NCI-H2081 (cell line): ENCODE measurements at regions not wholly inside any gene's neighbourhood (a gene's known extent, or its start where the extent isn't known, plus 50 kb on each side); places are given as distances from the start of the nearest gene placed in this dataset.
A peak's percentile ranks its signal among the peaks of the same experiment; 100 is the strongest.

Experiments used
- DNase-seq, 2 experiments: peaks; one replicate each; lab custom pipeline; 2025; lab: John Stamatoyannopoulos, UW

- DNase-seq = no peak
Measured at GRCh38 chr6:138608896-138609295, 109.6 kb upstream of the NHSL1 start.

- DNase-seq = no peak
Measured at GRCh38 chr6:138609801-138610430, 110.6 kb upstream of the NHSL1 start.

DNA sequence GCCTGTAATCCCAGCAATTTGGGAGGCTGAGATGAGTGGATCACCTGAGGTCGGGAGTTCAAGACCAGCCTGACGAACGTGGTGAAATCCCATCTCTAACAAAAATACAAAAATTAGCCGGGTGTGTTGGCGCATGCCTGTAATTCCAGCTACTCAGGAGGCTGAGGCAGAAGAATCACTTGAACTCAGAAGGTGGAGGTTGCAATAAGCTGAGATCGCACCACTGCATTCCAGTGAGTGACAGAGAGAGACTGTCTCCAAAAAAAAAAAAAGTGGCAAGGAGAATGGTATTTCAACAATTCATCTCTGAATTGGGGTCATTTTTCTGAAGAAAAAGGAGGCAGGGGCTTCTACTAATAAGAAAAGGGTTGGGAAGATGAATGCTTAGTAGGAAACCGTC lies 111.5 kb upstream of the NHSL1 start:
- no peak for DNase-seq

DNA sequence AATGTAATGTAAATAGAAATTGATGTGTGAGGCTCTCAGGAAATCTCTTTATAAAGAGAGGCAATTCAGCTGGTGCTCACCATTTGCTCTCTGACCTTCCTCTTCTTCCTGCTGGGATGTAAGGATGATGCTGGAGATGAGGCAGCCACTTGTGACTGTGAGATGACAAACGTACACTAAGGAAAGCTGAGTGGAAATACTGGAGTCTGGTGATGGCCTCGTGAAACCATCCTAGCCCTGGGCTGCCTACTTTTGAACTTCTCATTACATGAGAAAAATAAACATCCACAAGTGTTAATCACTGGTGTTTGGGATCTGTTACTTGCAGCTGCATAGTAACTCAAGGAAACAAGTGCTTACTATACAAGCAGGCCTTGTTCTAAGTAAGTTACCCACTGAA lies 114.9 kb upstream of the NHSL1 start:
- DNase-seq = no peak

DNA sequence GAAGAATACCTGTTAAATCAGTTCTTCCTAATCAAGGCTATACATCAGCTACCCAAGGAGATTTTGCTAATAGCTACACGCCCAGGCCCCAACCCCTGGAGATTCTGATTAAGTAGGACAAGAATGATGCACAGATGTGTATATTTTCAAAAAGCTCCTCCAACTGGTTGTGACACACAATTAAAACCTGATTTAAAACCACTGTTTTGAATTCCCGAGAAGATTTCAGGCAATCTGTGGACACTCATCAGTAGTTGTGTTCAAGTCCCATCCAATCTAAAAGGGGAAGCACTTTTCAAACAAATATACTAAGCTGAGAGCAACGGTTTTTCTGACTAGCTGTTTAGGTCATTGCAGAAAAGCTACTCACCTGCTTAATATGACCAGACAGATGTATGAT lies 118.9 kb upstream of the NHSL1 start:
- DNase-seq = no peak

DNA sequence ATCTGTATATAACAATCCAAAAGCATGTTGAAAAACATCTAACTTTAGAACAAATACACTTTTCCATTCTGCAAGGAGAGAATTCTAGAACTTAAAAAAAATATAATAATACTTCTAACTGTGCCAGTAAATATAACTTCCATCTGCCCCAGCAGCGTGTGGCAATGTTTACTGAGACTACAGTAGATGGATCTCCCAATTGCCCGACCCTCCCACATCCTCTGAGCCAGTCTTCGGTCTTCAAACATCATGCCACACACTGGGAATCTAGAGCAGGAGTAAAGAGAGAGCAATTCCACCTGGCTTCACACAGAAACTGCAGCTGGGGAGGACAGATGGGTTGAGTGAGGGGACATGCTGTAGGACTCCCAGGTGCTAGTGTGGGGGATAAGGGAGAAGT lies 121.3 kb upstream of the NHSL1 start:
- peak in 1 of 2 experiments; percentile 11 for DNase-seq

DNA sequence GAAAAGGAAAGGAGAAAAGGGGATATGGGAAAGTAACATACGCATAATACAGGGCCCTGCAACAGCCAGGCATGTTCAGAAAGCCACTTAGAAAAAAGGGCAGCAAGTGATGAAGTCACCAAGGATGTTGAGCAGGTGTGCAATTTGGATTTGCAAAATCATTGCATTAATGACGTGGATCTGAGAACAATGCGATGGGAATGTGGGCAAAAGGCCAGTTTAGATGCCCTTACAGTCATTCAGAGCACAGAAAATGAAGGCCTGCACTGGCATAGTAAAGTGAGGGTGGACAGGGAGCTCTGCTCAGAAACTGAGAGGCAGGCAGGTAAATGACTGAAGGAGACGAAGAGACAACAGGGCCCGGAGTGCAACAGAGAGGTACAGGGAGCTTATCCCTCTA lies 123.7 kb upstream of the NHSL1 start:
- DNase-seq = peak in 1 of 2 experiments; percentile 1

DNA sequence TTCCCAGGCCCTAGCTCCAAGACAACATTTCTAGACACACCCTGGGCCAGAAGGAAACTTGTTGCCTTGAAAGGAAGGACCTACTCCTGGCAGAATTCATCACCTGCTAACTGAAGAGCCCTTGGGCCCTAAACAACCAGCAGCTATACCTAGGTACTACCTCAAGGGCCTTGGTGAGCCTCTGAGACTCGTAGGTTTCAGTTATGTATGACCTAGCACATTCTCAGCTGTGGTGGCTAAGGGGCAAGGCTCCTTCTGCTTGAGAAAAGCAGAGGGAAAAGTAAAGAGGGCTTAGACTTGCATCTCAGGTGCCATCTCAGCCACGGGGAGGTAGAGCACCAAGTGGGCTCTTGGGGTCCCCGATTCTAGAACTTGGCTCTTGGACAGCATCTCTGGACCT lies 132.3 kb upstream of the NHSL1 start:
- no peak for DNase-seq

DNA sequence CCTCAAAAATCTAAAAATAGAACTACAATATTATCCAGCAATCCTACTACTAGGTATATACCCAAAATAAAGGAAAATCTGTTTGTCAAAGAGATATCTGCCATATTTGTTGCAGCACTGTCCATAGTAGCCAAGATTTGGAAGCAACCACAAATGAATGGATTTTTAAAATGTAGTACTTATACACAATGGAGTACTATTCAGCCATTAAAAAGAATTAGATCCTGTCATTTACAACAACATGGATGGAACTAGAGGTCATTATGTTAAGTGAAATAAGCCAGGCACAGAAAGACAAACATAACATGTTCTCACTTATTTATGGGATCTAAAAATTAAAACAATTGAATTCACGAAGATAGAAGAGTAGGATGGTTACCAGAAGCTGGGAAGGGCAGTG lies 135.7 kb upstream of the CCDC28A start:
- no peak for DNase-seq

GRCh38 chr6:138638604-138639003 lies 135.0 kb upstream of the CCDC28A start:
- no peak for DNase-seq

DNA sequence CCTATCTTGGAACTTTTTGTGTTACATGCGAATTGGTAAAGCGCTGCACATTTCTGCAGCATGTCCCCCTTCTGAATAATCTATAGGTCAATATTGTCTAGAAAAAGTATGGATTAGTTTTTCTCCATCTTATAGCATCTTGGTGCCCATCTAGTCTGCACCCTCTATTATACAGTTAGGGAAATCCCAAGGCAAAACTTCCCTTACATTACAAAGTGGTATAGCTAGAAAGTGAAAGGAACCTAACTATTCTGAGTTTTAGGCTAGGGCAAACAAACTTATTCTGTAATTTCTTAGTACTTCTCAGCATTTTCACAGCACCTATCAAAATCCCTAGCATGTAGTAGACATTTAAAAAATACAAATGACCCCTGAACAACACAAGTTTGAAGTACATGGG lies 133.5 kb upstream of the CCDC28A start:
- DNase-seq = no peak

- no peak for DNase-seq
Measured at GRCh38 chr6:138643210-138643609, 130.4 kb upstream of the CCDC28A start.

DNA sequence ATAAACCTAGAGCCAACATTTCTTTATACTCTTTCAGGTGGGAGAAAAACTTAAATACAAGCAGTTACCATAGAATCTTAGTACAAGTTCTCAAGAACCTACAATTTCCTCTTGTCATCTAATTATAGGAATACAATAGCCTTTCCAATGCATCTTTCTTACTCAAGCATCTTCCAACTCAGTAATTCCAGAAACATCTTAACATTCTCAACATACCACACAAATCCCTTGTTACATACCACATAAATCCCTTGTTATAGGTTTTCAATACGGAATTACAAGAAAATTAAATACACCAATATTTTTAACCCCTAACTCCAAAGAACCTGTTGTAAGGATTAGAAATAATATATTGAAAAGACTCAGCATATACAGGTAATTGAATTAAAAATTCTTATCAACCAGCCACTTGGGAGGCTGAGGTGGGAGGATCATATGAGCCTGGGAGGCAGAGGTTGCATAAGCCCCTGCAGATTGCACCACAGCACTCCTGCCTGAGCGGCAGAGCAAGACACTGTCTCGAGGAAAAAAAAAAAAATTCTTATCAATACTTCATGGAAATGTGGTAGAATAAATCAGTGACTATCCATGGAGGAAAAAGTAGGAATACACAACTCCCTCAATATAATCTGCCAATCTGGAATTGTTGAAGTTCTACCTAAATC lies 127.5 kb upstream of the CCDC28A start:
- DNase-seq = no peak

- no peak for DNase-seq
Measured at GRCh38 chr6:138647006-138647405, 126.6 kb upstream of the CCDC28A start.

GRCh38 chr6:138648127-138648526 lies 125.4 kb upstream of the CCDC28A start:
- DNase-seq = no peak

DNA sequence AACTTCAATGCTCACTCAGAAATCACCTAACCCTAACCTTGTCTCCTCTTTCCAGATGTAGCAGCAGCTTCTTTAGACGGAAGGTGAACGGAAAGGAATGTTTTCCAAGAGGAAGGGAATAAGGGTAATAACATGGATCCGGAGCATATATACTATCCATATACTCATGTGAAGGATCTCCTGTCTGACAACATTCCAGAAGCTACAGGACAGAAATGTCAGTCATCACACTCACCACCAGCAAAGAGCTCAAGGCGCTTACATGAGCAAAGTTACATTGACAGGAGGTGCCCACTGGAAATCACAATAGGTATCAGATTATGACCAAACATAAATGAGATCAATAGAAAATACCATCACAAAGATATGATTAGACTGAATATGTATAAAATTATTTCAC lies 122.1 kb upstream of the CCDC28A start:
- no peak for DNase-seq

DNA sequence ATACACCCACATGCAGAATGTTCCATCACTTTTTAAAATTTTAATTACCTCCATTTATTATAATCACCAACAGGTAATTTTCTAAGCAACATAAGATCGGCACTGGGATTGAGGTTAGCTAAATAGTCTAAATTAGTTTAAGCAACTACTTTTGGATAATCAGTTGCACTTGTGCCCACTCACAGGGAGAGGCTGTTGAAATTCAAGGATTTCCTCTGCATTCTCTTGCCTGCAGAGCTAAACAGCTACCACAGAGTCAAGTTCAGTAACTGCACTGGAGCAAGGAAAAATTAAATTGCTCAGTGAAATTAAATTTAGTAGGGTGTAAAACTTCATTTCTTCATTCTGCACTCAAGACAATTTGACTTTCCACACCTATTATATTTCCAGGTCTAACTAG lies 120.7 kb upstream of the CCDC28A start:
- no peak for DNase-seq

GRCh38 chr6:138653435-138653834 lies 120.1 kb upstream of the CCDC28A start:
- no peak for DNase-seq

DNA sequence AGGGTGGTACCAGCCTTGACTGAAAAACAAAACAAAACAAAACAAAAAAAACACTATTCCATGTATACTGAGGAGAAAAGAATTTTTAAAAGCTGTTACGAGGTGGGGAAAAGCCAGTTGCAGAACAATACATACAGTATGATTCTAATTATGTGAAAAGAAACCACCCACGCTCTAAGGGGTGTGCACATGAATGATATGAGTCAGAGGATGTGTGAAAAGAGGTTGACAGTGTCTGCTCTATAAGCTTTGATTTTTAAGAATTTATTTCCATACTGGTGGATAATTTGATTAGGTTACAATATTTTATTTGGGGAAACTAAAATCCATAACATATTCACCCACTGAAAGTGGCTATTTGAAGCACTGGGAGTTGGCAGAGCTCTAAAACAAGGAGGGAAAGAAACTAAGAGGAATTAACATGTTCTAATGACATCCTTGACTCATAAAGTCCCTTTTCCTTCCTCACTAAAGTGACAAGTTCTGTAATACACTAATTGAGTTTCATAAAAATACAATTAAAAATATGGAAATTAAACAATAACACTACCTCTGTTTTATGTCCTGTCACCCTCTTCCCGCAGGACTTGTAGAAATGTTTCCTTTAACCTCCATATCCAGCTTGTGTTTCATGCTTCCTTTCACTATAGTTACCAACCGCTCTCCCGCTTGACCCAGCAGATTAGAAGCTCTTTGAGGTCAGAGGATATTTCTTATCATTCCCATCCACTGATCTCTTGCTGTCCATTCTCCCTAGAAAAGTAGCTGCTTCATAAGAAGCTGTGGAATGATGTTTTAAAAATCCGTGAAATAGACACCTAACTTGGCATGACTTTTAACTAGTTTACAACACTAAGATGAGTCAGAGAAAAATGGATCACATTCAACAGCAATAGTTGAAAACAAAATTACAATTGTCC lies 118.6 kb upstream of the CCDC28A start:
- DNase-seq = no peak

- DNase-seq = no peak
Measured at GRCh38 chr6:138655828-138656227, 117.7 kb upstream of the CCDC28A start.

- DNase-seq = peak in 1 of 2 experiments; percentile 39
Measured at GRCh38 chr6:138656364-138657064, 117.1 kb upstream of the CCDC28A start.

DNA sequence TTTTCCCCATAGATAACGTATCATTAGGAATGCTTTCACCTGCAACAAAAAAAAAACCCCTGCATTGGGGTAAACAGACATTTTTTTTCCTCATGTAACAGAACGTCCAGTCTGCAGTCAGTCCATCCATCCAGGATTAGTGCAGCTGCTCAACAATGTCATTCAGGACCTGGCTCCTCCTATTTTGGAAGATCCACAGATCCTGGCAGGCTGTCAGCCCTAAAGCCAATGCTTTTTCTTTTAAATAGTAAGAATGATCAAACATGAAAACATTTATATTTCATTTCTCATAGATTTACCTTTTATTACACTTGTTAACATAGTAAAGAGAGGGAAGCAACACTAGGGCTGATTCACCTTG lies 116.5 kb upstream of the CCDC28A start:
- DNase-seq = no peak
